DND-41 (cell line): ENCODE measurements at regions not wholly inside any gene's neighbourhood (a gene's known extent, or its start where the extent isn't known, plus 50 kb on each side); places are given as distances from the start of the nearest gene placed in this dataset.

Source experiments
- CTCF ChIP-seq: IDR thresholded peaks from 2 replicates; pipeline ENCODE4 v1.5.1; 2012; ENCODE audit warnings: borderline replicate concordance, low read length, moderate library complexity, mild to moderate bottlenecking; ENCODE audit not compliant: poor library complexity, severe bottlenecking; ENCODE audit errors: extremely low read depth
- EZH2 ChIP-seq: IDR thresholded peaks from 3 replicates; pipeline ENCODE4 v1.6.1; 2012; ENCODE audit warnings: borderline replicate concordance, low read depth, mild to moderate bottlenecking, moderate library complexity, low read length, inconsistent platforms; ENCODE audit not compliant: severe bottlenecking

- TF ChIP-seq CTCF (no peak), EZH2 (no peak)
Measured at GRCh38 chr2:187878112-187878511, 323.9 kb upstream of the TFPI start.
